GM12874 (cell line): ENCODE measurements at regions not wholly inside any gene's neighbourhood (a gene's known extent, or its start where the extent isn't known, plus 50 kb on each side); places are given as distances from the start of the nearest gene placed in this dataset.

Source experiments
- TF ChIP-seq, protein P1 (sequence below): IDR thresholded peaks from 2 replicates; pipeline ENCODE4 v1.5.1; 2011; ENCODE audit warnings: low read depth, mild to moderate bottlenecking, control low read depth, low read length, moderate library complexity; ENCODE audit not compliant: insufficient read depth

DNA sequence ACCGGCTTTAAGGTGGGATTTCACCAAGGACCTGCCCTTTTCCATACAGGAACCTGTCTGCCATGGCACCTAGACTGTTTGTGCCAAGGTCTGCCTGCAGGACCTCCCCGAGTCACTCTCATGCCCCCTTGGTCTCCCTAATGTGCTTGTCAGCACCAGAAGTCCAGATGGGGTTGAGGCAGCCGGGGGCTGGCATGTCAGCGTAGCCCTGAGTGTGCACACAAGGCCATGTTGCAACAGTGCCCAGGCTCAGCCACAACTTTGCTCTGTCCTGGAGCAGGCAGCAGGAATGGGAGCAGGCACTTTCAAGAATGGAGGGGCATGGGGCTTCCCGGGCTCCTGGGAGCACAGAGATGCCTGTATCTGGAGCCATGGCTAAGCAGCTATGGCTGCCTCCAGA lies 621.5 kb downstream of the CDH9 start:
- TF ChIP-seq, protein P1, sequence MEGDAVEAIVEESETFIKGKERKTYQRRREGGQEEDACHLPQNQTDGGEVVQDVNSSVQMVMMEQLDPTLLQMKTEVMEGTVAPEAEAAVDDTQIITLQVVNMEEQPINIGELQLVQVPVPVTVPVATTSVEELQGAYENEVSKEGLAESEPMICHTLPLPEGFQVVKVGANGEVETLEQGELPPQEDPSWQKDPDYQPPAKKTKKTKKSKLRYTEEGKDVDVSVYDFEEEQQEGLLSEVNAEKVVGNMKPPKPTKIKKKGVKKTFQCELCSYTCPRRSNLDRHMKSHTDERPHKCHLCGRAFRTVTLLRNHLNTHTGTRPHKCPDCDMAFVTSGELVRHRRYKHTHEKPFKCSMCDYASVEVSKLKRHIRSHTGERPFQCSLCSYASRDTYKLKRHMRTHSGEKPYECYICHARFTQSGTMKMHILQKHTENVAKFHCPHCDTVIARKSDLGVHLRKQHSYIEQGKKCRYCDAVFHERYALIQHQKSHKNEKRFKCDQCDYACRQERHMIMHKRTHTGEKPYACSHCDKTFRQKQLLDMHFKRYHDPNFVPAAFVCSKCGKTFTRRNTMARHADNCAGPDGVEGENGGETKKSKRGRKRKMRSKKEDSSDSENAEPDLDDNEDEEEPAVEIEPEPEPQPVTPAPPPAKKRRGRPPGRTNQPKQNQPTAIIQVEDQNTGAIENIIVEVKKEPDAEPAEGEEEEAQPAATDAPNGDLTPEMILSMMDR: no peak

DNA sequence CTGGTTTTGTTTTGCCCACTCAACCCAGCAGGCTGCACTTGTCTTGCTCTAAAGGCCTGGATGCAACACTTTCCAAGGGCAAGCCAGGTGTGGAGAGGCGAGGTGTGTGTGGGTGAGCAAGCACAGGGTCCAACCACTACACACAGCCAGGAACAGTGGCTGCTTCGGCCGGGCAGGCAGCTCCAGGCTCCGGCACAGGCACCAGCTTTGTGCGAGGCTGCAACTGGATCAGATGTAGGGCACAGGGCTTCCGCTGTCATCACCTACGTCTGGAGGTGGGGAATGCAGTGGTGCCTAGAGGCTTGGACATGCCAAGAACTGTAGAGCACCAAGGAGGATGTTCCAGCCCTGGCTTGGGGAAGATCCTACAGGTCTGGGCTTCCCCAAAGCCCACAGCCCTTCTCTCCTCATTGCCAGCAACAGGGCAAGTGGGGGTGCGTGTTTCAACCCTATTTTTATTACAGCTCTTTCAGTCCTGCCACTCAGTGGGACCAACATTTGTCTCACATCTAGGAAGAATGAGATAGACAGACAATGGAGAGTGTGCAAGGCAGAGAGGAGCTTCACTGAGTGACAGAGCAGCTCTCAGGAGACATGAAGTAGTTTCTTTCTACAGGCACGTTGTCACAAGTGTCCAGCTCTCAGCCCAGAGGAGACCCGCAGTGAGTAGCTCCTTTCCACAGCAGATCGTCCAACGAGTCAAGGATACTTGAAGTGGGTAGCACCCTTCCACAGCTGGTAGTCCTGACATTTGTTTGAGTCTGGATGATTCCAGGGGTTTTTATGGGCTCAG lies 622.2 kb downstream of the CDH9 start:
- TF ChIP-seq, protein P1: no peak

DNA sequence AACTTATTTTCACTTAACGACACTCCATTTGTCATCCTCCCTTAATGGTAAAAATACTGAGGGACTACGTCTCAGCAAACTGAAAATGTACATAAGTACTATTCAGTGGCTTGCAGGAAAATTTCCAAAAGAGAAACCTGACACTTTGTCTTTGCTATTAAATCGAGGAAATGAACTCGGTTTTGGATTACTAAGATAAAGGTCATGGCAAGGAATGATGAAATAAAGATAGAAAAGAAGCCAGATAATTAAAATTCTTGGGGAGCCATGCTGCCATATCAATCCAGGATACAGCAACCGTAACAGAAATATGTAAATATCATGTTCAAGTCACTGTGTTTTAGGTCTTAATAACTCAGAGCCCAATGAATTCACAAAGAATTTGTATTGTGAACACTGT lies 647.8 kb downstream of the CDH9 start:
- TF ChIP-seq, protein P1: no peak

DNA sequence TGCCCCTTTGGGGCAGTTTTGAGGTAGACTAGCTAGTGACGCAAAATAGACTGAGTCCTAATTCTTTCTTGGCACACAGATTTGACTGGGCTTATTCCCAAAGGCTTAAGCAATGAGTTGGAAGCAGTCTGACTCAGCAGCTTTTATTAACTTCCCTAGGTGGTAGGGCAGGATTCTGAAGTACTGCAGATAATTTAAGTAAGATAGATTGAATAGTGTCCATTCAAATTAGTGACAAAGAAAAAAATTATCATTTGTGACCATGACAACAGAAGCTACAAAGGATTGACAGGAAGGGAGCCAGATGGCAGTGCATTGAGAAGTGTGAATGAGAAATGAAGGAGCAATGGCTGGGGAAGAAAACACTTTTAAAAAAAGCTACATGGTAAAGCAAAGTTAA lies 649.4 kb downstream of the CDH9 start:
- TF ChIP-seq, protein P1: no peak

DNA sequence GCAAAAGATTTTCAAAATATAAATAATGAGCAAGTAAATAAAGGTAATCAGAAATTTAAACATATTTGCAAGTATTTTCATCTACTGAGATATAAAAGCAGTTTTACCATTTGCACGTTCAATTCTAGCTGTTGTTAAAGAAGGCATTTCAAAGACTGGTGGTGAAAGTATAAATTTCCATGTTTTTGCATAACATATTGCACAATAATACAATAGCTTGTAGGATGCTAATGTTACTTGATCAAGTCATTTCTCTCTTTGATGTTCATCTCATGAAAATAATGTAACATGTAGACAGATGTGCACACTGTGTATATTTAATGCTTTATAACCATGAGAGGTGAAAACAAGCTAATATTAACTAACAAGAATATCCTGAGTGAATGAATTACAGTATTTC lies 651.9 kb downstream of the CDH9 start:
- TF ChIP-seq, protein P1: no peak

DNA sequence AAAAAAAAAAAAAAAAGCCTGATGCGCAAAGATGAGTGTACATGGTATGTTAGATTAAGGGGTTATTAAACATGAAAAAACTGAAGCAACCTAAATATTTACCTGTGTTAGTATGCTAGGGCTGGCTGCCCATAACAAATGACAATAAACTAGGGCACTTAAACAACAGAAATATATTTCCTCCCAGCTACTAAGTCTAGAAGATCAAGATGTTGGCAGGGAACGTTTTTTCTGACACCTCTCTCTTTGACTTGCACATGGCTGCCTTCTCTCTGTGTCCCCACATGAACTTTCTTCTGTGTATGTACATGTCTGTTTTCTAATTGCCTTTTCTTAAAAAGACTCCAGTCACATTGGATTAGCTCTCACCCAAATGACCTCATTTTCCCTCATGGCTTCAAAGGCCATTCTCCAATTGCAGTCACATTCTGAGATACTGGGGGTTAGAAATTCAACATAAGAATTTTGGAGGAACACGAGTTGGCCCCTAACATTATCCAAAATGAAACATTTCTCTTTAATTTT lies 694.5 kb downstream of the CDH9 start:
- TF ChIP-seq, protein P1: no peak

DNA sequence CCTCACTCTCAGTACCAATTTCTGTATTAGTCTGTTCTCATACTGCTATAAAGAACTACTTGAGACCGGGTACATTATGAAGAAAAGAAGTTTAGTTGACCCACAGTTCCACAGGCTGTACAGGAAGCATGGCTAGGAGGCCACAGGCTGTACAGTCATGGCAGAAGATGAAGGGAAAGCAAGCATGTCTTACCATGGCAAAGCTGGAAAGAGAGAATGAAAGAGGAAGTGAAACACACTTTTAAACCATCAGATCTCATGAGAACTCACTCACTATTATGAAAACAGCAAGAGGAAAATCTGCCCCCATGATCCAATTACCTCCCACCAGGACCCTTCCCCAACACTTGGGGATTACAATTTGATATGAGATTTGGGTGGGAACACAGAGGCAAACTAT lies 698.8 kb downstream of the CDH9 start:
- TF ChIP-seq, protein P1: no peak
